ENCODE measurements at regions not wholly inside any gene's neighbourhood (a gene's known extent, or its start where the extent isn't known, plus 50 kb on each side); places are given as distances from the start of the nearest gene placed in this dataset.

DNA sequence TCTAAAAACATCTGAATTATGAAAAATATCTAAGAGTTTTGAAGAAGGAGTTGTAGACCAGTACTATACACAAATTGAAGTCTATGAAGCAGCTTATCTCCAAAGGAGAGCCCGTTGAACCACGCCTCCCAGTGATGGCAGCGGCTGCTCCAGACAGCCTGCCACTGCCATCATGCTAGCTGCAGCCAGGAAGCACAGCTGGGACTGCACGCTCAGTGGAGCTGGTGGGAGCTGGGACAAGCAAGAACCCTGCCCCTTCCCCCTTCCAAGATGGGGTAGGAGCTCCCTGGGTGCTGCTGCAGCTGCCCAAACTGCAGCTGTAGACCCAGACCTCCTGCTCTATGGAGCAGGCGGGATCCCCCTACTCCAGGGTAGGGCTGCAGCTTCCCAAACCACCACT lies 124.7 kb upstream of the SPATS2L start:
- TF ChIP-seq, protein P1, sequence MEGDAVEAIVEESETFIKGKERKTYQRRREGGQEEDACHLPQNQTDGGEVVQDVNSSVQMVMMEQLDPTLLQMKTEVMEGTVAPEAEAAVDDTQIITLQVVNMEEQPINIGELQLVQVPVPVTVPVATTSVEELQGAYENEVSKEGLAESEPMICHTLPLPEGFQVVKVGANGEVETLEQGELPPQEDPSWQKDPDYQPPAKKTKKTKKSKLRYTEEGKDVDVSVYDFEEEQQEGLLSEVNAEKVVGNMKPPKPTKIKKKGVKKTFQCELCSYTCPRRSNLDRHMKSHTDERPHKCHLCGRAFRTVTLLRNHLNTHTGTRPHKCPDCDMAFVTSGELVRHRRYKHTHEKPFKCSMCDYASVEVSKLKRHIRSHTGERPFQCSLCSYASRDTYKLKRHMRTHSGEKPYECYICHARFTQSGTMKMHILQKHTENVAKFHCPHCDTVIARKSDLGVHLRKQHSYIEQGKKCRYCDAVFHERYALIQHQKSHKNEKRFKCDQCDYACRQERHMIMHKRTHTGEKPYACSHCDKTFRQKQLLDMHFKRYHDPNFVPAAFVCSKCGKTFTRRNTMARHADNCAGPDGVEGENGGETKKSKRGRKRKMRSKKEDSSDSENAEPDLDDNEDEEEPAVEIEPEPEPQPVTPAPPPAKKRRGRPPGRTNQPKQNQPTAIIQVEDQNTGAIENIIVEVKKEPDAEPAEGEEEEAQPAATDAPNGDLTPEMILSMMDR (IDR thresholded peaks at IDR 0.05; ENCODE audit: low read depth, low read length): no peak
- Histone ChIP-seq H3K27me3 (no peaks in the 10 kb centered on the region), H3K4me3 (no peak overlapping the region), H3K27ac (no peak overlapping the region), H3K4me1 (ENCODE audit: low read depth) (no peaks in the 10 kb centered on the region), H3K36me3 (no peaks in the 10 kb centered on the region), H3K9me3 (ENCODE audit: low read depth) (no peaks in the 10 kb centered on the region)
- no peak for DNase-seq (ENCODE audit: low read depth in 1 of 2, low spot score in 1 of 2)

DNA sequence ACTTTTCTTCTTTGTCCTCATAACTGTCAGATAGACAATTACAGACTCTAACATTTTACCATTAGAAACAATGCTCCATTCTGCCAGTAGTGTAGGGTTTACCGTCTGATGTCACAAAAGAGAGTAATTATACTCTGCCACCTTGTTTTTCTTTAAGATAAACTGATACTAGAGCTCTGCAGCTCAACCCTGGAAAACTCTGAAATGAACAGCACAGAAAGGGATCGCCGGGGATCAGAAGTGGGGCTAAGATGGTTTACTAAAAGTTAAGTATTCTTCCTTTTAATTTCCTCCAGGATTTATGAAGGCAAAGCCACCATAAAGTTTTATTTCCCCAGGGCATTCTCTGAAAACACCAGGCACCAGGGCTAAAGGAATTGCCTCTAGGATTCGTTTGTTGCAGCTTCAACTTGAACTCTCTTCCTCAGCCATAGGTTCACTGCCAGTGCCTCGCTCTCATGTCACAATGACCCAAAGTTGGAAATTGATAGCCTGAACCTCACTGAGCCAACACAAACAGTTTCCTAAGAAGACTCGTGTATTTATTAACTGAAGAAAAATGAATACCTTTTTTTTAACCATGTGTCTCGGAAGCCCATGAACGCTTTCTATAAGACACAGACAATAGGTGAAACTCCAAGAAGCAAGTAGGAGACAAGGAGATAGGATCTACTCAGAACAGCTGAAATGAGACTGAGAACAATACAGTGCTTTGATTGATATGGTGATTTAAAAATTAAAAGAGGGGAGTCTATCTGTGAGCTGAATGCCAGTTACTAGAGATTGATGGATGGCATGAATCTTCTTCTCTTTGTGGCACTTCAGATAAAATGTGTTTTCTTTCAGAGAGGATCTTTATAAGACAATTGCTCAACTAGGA lies 121.5 kb upstream of the SPATS2L start:
- Histone ChIP-seq H3K27ac (no peak overlapping the region), H3K4me3 (no peak overlapping the region), H3K27me3 (no peaks in the 10 kb centered on the region), H3K4me1 (ENCODE audit: low read depth) (no peaks in the 10 kb centered on the region), H3K9me3 (ENCODE audit: low read depth) (no peaks in the 10 kb centered on the region), H3K36me3 (no peaks in the 10 kb centered on the region)
- DNase-seq (ENCODE audit: low read depth in 1 of 2, low spot score in 1 of 2): no peak
- TF ChIP-seq, protein P1 (IDR thresholded peaks at IDR 0.05; ENCODE audit: low read depth, low read length): no peak

DNA sequence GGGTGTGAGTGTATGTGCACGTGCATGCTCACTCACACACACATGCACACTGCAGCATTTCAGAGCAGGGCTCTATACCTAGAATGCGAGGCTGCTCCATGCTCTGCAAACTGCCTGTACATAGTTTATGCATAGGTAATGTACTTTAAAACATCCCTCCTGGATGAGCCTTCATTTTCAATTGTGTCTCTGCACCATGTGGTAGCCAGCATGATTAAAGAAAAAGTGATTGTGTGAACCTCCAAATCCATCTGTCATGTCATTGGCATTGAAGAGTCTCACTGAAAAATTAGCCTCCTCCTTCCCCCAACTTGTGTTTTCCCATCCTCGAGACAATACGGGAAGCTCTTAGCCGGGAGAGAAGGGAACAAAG lies 120.9 kb upstream of the SPATS2L start:
- TF ChIP-seq, protein P1 (IDR thresholded peaks at IDR 0.05; ENCODE audit: low read depth, low read length): no peak
- Histone ChIP-seq H3K27ac (no peak overlapping the region), H3K36me3 (no peaks in the 10 kb centered on the region)

DNA sequence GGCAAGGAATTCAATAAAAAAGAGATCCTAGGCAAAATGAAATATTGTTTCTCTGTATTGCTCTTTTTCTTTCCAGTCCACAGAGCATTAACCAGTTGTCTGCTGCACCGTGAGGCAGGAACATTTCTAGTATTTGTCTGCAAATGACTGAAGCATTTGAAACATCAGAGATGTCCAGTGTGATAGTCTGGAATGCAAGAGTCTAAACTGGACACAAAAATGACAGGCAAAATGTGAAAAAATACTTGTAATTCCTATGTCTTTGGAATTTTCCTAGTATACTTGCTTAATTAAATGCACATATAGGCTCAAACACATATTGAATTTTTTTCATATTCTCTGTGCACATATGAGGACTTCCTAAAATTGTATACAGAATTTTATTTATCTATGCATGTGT lies 120.5 kb upstream of the SPATS2L start:
- DNase-seq (ENCODE audit: low read depth in 1 of 2, low spot score in 1 of 2): no peak
- Histone ChIP-seq H3K4me1 (ENCODE audit: low read depth) (no peaks in the 10 kb centered on the region), H3K27me3 (no peaks in the 10 kb centered on the region), H3K27ac (no peak overlapping the region), H3K4me3 (no peak overlapping the region), H3K36me3 (no peaks in the 10 kb centered on the region), H3K9me3 (ENCODE audit: low read depth) (no peaks in the 10 kb centered on the region)
- TF ChIP-seq, protein P1 (IDR thresholded peaks at IDR 0.05; ENCODE audit: low read depth, low read length): no peak

More for the DNA sequence above, 120.9 kb upstream of the SPATS2L start:
- Histone ChIP-seq H3K9me3 (ENCODE audit: low read depth) (no peaks in the 10 kb centered on the region), H3K4me3 (no peak overlapping the region), H3K27me3 (no peaks in the 10 kb centered on the region), H3K4me1 (ENCODE audit: low read depth) (no peaks in the 10 kb centered on the region)
- DNase-seq (ENCODE audit: low read depth in 1 of 2, low spot score in 1 of 2): no peak

DNA sequence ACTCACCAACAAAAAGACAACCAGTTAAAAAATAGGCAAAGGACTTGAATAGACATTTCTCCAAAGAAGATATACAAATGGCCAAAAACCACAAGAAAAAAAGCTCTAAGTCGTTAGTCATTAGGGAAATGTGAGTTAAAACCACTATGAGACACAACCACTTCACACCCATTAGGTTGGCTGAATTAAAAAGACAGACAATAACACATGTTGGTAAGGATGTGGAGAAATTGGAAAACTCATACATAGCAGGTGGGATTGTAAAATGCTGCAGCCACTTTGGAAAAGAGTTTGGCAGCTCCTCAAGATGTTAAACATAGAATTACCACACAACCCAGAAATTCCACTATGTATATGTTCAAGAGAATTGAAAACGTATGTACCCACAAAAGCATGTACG lies 117.6 kb upstream of the SPATS2L start:
- Histone ChIP-seq H3K4me3 (no peak overlapping the region), H3K27me3 (no peaks in the 10 kb centered on the region), H3K4me1 (ENCODE audit: low read depth) (no peaks in the 10 kb centered on the region), H3K27ac (no peak overlapping the region), H3K9me3 (ENCODE audit: low read depth) (no peaks in the 10 kb centered on the region), H3K36me3 (no peaks in the 10 kb centered on the region)
- TF ChIP-seq, protein P1 (IDR thresholded peaks at IDR 0.05; ENCODE audit: low read depth, low read length): no peak
- no peak for DNase-seq (ENCODE audit: low read depth in 1 of 2, low spot score in 1 of 2)
